OCI-LY1 (cell line): ENCODE measurements at regions not wholly inside any gene's neighbourhood (a gene's known extent, or its start where the extent isn't known, plus 50 kb on each side); places are given as distances from the start of the nearest gene placed in this dataset.

Source experiments
- EZH2 ChIP-seq: fragments of 200-600 bp; sonication (generic), shearing (Covaris generic); IDR thresholded peaks from 2 replicates; pipeline ENCODE4 v1.8.0; 2017; ENCODE audit warnings: borderline replicate concordance, mixed run types, mild to moderate bottlenecking, antibody characterized with exemption, low read length, moderate library complexity, mixed read lengths
- TF ChIP-seq, protein P1 (sequence below): fragments of 200-600 bp; sonication (generic), shearing (Covaris generic); IDR thresholded peaks from 2 replicates; pipeline ENCODE4 v1.5.1; 2017; ENCODE audit warnings: mild to moderate bottlenecking, antibody characterized with exemption, low read length, moderate library complexity, mixed read lengths

DNA sequence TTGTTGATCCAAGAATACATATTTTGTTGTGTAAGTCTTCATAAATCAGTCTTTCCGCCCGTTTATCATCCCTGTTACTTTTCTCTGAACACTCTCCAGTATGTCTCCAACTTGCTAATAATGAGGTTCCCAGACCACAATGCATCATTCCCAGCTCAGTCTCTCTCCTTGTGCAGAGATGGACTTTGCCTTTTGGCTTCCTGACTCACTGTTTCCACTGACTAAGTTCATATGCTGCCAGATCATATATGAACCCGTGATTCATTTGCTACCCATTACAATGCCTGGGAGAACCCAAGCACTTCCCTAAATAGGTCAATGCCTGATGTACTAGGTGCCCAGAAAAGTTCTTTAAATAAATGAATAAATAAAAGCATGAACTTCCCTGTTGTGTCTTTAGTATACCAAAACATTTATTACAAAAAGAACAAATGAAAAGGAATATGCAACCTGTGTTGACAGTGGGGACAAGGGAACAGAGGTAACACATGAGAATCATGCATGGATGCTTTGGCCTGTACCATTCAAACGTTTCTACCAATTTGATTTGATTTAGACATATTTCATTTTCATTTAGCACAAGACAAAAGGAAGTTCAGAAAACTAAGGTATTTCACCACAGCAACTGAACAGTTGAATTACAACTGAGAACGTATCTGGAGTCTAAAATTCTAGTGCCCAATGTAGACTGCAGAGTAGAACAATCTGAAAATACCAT is 215.4 kb upstream of the HNRNPA3 start:
- TF ChIP-seq, protein P1, sequence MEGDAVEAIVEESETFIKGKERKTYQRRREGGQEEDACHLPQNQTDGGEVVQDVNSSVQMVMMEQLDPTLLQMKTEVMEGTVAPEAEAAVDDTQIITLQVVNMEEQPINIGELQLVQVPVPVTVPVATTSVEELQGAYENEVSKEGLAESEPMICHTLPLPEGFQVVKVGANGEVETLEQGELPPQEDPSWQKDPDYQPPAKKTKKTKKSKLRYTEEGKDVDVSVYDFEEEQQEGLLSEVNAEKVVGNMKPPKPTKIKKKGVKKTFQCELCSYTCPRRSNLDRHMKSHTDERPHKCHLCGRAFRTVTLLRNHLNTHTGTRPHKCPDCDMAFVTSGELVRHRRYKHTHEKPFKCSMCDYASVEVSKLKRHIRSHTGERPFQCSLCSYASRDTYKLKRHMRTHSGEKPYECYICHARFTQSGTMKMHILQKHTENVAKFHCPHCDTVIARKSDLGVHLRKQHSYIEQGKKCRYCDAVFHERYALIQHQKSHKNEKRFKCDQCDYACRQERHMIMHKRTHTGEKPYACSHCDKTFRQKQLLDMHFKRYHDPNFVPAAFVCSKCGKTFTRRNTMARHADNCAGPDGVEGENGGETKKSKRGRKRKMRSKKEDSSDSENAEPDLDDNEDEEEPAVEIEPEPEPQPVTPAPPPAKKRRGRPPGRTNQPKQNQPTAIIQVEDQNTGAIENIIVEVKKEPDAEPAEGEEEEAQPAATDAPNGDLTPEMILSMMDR, result no peak
- TF ChIP-seq EZH2, result no peak
